HG03103 (cell line): ENCODE measurements at regions not wholly inside any gene's neighbourhood (a gene's known extent, or its start where the extent isn't known, plus 50 kb on each side); places are given as distances from the start of the nearest gene placed in this dataset.

Experiments
- ATAC-seq: cut with Tn5 transposase; IDR thresholded peaks from one replicate; pipeline ENCODE4 v1.9.1; 2021; ENCODE audit warnings: low read depth; ENCODE audit not compliant: unreplicated experiment

- no peak for ATAC-seq
Measured at GRCh38 chr5:152337484-152337883, 67.6 kb downstream of the NMUR2 start.

- ATAC-seq: no peak
Measured at GRCh38 chr5:152335461-152335860, 69.6 kb downstream of the NMUR2 start.

DNA sequence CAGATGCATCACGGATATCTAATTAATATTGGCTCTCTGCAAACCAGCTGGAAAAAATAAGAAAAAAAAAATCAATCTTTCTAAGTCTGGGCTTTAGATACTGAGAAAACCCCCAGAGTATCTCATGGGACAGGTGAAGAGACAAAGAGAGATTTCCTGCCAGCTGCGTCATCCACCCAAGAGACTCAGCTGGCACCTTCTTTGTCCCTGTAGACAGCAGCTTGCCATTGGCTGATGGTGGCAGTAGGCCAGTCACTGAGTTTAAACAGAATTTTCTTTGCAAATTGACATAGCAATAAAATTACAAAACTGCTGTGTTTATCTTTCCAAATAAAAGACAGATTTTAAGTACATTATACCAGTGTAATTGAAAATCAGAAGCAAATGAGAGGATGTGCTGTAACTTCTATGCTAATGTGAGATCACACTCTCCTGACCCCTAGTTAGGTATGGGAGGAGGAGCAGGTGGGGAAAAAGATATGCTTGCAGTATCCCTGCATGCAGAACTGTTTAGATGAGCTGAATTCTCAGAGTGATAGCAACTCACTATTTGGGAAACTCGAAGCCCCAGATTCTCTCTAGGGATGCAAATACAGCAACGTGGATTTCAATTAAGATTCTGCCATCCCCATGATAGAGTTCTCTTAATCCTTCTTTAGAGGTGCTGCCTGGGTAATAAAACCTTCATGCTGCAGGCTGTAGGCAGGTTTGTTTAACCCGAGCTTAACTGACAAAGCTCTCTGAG is 72.2 kb downstream of the NMUR2 start:
- no peak for ATAC-seq

GRCh38 chr5:152331718-152332117 is 73.4 kb downstream of the NMUR2 start:
- no peak for ATAC-seq

DNA sequence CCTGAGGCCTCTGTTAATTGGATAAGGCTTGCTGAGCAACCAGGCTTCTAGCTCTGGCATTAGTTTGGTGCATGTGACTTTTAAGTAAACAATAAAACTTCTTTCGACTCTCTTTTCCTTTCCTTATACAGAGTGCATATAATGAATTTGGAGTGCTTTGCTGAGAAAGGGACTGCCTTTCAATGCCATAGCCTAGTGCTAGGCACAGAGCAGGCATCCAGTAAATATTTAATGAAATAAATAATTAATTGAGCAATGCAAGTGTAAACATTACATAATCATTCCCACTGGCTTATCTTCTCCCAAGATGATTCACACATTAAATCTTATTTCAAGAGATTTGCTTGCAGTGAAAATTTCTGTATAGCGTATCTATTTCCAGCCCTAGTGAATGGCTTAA is 74.1 kb downstream of the NMUR2 start:
- no peak for ATAC-seq

- ATAC-seq: no peak
Measured at GRCh38 chr5:152329761-152330283, 75.3 kb downstream of the NMUR2 start.

GRCh38 chr5:152329207-152329606 is 75.9 kb downstream of the NMUR2 start:
- ATAC-seq: no peak

- no peak for ATAC-seq
Measured at GRCh38 chr5:152315942-152316341, 89.1 kb downstream of the NMUR2 start.

DNA sequence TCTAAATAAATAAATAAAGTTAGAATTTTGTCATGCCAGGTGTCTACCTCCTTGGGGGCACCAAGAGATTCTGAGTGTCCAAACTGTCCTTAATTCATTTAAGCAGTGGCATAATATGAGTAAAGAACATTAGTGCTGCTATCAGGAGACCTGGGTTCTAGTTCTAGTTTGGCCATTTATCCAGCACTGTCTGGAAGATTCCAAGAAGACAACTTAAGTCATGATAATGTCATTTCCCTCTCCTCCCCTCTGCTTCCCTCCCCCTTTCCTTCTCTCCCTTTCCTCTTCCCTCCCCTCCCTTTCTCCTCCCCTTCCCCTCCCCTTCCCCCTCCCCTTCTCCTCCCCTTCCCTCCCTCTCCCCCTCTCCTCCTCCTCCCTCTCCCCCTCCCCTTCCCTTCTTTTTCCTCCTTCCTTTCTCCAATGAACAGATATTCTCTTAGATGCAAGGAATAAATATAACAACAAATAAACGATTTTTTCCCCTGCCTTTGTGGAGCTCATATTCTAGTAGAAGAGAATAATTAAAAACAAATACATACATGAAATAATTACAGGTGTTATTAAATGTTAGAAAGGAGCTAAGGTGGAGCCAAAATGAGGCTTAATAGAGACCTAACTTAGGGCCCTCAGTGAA is 90.8 kb downstream of the NMUR2 start:
- ATAC-seq: no peak

DNA sequence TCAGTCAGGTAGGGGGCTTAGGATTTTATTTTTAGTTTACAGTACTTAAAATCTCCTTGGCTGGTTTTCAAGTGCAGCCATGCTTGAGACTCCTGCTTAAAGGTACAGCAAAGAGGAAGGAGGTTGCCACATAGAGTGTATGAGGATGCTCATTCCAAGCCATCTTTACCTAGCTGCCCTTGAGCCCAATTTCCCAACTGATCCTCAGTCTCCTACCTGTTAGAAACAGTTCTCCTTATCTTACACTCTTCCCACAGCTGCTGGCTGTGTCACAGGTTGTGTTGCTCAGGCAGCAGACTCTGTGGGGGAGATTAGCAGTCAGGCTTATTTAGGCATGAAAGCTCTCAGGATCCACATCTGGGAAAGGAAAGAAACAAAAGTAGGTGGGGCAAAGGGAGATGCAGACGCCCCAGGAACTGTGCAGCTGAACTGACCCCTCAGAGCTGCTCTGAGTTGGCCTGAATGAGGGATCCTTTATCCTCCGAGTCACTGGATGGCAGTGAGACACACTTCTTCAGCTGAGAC is 95.1 kb downstream of the NMUR2 start:
- ATAC-seq: no peak

- ATAC-seq: no peak
Measured at GRCh38 chr5:152306386-152306785, 98.7 kb downstream of the NMUR2 start.

DNA sequence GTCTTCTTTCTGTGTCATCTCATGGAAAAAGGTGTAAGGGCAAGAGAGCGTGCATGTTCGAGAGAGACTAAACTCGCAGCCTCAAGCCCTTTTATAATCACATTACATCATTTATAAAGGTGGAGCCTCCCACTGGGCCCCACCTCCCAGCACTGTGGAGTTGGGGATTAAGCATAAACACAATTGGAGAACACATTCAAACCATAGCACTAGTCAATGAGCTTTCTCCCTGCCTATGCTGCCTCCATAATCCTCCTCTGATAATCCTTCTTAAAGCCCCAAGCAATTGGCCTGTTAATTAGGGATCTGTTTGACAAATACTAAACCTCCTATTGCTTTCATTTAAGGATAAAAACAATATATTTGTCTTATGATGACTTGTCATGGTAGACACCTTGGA is 99.6 kb downstream of the NMUR2 start:
- ATAC-seq: no peak

DNA sequence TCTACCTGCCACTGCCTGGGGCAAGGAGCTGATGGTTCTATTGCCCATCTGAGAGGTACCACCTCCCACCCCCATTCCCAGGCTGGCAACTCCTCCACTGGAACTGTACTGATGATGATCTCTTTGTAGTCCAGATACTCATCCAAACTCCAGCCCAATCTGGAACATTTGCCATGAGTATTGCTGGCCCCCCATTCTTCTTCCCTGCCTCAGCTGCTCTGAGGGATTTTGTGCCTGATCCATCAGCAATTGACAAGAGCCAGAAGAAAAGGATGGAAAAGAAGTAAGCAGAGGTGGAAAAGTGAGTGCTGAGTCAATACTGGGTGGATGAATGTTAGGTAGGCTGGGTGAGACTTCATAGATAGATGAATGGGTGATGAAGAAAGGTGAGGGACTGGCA is 101.2 kb downstream of the NMUR2 start:
- no peak for ATAC-seq

DNA sequence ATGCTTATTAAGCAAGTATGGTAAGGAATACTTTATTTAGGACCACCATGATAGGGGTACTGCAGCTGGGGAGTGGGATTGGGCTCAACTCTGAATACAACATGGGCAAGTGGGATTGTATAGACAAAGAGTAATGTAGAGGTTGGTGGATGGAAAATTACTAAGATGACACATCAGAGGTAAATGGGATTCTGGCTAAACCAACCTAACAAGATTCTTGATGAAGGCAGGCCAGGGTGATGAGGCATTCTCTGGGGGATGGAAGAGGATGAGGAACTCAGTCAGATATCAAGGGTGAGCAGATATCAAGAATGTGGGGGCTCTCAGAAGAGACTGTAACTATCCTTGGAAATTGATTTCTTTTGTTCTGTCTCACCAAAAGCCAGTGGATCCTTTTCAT is 107.2 kb downstream of the NMUR2 start:
- no peak for ATAC-seq

DNA sequence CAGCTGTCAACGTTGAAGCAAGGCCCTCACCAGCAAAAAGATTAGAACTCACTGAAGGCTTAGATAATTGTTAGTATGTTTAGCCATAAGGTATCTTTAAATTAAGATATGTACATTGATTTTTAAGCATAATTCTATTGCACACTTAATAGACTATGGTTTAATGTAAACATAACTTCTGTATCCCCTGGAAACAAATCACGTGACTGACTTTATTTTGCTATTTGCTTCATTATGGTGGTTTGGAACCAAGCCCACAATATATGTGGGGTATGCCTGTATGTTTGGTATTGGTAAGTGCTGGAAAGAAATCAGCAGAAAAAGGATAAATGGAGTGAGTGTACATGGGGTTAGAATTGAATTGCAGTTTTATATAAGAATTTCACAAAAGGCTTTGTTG is 111.9 kb downstream of the NMUR2 start:
- ATAC-seq: no peak

GRCh38 chr5:152290181-152290580 is 114.9 kb downstream of the NMUR2 start:
- ATAC-seq: no peak

GRCh38 chr5:152288917-152289595 is 116.0 kb downstream of the NMUR2 start:
- ATAC-seq: no peak

DNA sequence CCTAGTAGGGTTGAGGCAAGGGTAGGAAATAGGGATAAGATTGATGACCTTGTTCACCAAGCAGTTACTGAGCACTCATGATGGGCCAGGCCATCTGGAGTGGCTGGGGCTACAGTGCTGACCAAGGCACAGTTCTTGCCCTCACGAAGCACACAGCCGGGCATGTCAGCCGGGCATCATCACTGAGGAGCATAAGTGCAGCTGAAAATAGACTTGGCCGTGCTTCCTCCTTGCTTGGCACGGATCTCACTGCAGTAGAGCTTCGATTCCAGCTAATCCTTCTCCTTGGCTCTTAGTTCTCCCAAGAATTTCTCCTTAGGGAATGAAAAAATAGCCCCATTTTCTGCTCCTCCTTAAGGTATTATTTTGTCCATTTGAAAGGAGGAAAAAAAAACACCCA is 116.6 kb downstream of the NMUR2 start:
- no peak for ATAC-seq

GRCh38 chr5:152285764-152286163 is 119.3 kb downstream of the NMUR2 start:
- ATAC-seq: no peak

DNA sequence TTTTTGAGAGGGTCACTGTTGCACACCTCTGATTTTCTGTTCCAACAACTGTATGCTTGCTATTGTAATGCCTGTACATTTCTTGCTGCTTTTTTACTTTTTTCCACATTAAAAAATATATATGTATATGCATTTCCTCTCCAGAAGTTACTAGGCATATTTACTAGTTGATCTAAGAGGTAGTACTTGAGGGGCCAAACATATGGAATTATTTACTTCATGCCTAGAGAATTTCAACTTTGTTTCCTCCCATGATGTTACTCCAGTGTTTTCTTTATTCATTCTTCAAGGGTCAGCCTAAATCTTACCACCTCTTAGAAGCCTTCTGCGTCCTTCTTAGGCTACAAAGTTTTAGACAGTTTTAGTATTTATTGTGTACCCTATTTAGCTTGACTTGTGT is 122.7 kb downstream of the NMUR2 start:
- ATAC-seq: no peak

DNA sequence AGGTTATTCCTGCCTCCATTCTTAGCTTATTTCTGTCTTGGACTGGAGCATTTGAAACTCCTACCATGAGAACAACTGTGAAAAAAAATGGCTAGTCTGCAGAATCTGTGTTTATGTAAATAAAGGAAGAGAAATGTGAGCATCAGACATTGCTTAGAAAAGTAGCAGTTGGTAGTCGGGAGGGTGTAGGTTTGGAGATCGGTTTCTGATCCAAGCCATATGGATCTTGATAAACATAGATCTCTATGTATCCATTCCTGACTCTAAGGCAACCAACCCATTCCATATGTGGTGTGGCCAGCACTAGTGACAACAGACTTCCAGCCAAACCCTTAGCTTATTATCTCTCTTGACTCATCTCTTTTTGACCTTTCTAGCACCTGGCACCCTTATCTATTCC is 127.1 kb downstream of the NMUR2 start:
- no peak for ATAC-seq
